SK-N-MC (cell line): ENCODE measurements at regions not wholly inside any gene's neighbourhood (a gene's known extent, or its start where the extent isn't known, plus 50 kb on each side); places are given as distances from the start of the nearest gene placed in this dataset.

ENCODE experiments used
- EZH2 ChIP-seq: fragments of 200-600 bp; sonication (generic); IDR thresholded peaks from one replicate; pipeline ENCODE4 v1.6.1; 2017; ENCODE audit warnings: antibody characterized with exemption
- FOXP2 ChIP-seq: optimal IDR thresholded peaks from 2 replicates; pipeline ENCODE3; 2011; ENCODE audit warnings: mild to moderate bottlenecking, moderate library complexity; ENCODE audit not compliant: insufficient read depth; ENCODE audit errors: extremely low read length, control extremely low read depth
- POLR2AphosphoS5 ChIP-seq: IDR thresholded peaks from 2 replicates; pipeline ENCODE4 v1.6.1; 2012; ENCODE audit warnings: mild to moderate bottlenecking, low read depth, low read length, borderline replicate concordance

DNA sequence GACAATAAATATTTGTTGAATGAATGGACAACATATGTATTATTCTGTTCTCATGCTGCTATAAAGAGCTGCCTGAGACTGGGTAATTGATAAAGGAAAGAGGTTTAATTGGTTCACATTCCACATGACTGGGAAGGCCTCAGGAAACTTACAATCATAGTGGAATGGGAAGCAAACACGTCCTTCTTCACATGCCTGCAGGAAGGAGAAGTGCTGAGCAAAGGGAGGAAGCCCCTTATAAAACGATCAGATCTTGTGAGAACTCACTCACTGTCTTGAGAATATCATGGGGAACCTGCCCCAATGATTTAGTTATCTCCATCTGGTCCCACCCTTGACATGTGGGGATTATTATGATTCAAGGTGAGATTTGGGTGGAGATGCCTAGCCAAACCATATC lies 233.9 kb upstream of the AADAT start:
- TF ChIP-seq EZH2 (no peak), POLR2AphosphoS5 (no peak), FOXP2 (no peak)
